ENCODE measurements at regions not wholly inside any gene's neighbourhood (a gene's known extent, or its start where the extent isn't known, plus 50 kb on each side); places are given as distances from the start of the nearest gene placed in this dataset.

DNA sequence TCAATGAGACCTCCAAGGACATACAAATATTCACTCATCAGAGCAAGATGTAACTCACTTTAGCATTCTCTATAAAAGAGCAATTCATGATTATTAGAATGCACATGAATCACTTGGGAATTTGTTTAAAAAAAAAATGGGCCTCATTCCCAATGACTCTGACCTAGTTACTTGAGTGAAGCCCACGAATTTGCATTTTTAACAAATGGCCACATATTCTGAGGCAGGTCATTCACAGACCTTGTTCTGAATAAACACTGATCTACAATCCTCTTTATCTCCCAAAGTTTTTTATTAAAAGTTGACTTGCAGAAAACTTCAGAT is 255.1 kb upstream of the VEGFC start:
- DNase-seq (ENCODE audit: low spot score), result no peak

DNA sequence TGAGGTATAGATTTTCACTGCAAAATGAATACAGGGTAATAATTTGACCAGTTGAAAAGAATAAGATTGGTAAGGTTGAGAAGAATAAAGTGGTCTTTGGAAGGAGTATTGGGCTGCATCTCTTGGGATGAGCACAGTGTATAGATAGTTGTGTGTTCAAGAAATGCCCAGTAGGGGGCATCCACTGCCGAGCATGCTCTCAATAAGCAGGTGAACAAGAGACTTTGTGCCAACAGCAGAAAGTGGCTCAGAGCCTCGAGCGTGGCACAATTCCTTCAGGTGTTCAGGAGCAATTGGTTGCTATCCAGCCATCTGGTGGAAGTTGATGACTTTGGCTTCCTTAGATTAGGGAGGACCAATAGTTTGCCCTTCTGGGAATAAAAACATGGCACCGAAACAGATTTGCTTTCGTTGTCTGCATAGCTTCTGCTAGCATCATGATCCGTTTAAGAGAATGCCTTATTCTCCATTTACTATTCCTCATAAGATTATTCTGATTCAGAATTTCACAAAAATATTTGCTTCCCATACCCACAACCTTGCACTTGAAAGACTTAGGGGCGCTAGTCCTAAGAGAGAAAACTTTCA is 258.1 kb upstream of the NEIL3 start:
- peak; percentile 47 for DNase-seq (ENCODE audit: low spot score)

DNA sequence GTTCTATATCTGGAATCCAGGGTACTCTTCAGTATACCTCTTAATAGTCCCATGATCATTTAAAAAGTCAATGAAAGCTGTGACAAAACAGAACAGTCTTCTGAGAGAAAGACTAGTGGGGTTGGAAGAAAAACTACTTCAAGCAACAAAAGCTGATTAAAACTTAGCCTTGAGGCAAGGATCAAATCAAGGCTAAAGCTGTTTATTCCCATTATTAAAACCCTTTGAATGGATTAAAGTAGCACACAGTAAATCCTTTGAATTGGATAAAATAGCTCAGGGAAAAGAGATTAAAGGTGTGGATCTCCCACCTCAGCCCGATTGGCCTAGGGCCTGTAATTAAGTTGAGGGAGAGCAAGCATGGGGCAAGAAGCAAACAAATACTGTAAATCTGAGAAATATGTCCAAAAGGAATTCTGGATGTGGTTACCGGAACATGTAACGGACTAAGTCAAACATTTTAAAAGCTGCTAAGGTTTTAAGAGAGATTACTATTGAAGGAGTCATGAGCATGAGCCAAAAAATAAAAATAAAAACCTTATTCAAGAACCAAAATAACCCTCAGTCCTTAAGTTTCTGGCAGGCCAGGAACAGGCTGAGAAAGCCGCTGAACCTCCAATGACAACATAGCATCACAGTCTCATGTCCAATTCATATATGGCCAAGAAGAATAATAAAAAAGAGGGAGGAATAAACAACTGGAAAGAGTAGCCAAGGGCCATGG is 257.3 kb upstream of the NEIL3 start:
- no peak for DNase-seq (ENCODE audit: low spot score)

DNA sequence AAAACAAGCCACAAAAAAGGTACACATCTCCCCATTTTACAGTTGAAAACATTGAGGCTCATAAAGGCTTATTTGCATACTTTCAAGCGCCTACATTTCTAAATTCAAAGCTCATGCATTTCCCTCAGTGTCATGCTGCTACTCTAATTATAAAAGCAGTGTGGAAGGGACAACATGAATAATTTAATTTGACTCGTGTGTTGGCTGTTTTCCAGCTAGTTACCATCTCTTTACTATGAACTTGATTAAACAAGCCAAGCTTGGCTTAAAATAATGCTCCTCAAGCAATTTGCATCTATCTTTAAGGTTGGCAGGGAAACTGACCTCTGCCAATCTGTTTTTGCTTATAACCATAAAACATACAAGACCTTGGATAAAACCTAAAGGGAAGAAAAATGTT is 252.5 kb upstream of the NEIL3 start:
- no peak for DNase-seq (ENCODE audit: low spot score)

DNA sequence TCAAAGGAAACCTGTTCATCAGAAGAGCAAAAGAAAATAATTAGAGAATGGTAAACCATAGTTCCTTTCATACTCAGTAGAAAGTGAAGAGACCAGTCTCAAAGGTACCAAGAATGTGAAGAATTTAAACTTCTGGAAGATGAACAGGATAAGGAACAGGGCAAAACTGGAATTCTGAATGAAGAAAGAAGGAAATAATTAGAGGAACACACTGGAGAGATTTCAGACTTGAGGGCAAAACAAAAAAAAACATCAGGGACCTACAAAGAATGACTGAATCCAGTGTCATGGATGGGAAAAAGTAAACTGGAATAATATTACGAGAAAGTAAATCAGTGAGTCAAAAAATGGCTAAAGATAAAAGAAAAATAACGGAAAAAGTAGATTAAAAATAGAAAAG is 245.6 kb upstream of the NEIL3 start:
- no peak for DNase-seq (ENCODE audit: low spot score)

DNA sequence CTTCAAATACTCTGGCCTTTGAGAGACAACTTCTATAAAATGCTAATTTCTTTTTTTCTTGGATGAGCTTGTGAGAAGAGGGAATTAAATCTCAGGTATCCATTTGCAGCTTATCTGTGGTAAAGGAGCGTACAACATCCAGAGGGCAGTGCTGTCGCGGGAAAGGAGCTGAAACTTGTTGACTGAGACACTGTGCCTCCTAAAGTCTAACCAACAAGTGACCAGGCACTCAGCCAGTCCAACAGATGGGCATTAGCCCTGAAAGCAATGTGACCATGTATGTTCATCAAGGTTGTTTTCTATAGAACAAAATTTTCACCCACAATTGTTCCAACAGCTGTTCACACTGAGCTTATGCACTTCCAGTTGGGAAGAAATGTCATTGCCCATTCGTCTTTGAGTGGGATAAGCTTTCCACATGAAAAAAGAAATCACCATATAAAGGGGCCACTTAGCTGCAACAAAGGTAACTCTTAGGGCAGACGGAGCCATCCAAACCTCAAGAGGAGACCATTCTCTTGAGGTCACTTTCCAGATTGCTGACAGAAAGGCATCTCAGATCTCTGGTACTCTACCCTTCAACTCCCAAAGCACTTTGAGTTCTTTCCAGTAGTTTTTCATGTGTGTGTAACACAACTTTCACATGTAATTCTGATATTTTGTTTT is 244.8 kb upstream of the NEIL3 start:
- DNase-seq (ENCODE audit: low spot score), result peak; percentile 6

DNA sequence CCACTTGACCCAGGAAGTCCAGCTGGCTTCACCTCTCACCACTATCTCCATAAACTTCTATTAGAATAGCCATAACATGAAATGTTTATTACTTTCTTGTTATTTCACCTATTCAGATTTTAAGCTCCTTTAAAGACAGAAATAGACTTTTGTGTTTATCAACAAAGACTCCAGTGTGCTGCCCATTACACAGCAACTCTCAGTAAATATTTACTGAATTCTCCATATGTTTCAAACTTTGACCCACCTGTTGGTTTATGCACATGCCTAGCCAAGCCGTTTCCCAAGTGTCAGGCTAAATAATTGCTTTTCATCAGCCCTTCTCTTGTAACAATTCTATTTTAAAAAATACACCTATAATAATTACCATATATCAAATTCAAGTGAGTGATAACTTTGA is 242.9 kb upstream of the NEIL3 start:
- DNase-seq (ENCODE audit: low spot score), result no peak

DNA sequence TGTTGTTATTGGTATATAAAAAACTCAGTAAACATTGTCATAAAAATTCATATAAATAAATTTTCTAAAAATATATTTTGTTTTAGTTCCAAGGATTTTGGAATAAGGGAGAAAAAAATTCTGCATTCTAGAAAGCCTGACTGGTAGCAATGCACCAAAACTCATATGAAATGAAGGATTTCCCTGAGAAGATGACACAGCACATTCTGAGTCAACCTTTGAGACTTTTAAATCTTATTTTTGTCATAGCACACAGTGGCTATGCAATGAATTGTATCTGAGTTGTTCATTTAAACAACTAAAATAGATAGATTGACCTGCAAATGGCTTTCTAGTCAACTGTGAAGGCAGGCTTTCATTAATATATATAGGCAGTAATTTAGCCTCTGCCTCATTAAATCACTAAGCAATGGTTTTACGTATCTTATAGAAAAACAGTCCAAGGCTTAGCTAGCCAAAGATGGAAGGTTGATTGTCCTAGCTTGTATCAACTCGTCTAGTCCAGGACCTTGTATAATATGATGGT is 239.1 kb upstream of the NEIL3 start:
- no peak for DNase-seq (ENCODE audit: low spot score)

DNA sequence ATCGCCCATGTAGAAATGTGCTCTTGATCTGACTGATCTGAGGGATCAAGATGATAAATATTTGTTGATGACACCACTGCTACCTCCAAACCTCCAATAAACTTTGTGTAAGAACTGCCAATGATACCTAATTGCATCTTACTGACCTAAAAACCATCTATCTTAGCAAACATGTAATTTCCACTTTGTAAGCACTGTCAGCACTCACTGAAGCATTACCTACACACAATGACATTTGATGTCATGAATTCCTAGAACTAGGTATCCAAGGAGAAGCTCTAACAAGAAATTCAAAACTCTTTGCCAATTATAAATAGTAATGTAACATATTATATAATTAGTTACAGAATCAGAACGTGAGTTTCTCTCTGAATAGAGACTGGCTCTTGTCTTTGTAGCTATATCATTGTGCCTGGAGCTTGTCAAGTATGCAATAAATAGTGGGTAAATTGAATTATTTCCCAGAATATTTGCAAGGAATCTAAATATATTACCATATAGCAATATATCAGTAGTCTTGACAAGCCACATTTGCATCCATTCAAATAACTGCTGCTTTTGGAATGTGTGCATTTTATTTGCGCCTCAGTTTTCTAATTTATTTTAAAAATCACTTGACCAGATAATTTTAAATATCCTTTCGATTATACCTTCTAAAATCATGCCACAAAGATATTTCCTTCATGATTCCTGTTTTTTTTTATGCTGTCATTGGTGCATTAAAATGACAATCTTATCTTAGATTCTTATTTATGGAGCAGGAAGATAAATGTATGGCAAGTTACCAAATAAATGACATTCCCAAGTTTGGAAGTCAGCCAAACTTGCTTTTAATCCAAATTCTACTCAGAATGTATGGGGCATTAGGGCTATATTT is 232.3 kb upstream of the NEIL3 start:
- no peak for DNase-seq (ENCODE audit: low spot score)

DNA sequence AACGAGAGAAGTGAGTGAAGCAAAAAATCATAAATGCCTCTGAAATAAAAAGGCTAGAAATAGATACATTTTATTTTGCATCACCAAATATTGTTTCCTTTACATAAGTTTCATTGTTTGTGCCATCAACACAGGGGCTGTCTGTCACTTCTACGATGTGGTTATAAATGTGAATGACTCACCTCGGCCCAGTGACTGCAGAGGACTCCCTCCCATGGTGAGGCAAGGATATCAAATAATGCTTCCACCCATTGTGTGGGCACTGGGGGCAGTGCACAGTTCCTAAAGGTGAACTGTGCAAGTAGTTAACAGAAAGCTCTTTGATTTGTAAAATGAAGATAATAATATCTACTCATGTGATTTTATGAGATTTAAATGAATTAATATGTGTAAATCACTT is 230.3 kb upstream of the NEIL3 start:
- peak; percentile 25 for DNase-seq (ENCODE audit: low spot score)

DNA sequence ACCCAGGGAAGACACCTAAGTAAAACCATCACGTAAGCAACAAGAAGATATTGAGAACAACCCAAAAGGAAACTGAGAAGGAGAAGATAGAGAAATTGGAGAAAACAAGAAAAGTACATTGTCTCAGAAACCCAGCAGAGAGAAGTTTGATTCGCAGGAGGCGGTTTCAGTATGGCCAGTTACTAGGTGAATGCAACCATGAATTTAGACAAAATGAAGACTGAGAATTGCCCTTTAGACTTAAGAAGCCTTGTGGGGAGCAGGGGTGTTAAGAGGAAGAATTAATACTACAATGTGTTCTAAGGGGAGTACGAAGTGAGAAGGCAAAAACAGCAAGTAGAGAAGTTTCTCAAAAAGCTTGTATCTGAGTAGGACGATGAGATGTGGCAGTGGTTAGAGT is 229.3 kb upstream of the NEIL3 start:
- no peak for DNase-seq (ENCODE audit: low spot score)

DNA sequence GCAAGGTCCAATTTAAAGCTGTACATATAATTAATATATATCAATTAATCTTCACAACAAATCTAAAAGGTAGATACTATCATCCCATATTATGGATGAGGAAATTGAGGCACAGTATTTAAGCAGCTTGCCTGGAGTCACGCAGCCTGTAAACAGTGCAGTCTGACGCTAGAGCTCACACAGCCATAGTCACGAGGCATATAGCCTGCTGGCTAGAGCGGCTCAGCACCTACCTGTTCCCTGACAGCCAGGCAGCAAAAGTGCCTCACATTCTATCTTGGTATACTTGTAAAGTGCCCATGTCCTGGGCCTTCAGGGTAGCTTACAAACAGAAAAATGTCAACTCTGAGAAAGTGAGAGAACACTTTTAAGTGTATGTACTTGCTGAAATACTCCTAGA is 222.6 kb upstream of the NEIL3 start:
- DNase-seq (ENCODE audit: low spot score), result no peak

DNA sequence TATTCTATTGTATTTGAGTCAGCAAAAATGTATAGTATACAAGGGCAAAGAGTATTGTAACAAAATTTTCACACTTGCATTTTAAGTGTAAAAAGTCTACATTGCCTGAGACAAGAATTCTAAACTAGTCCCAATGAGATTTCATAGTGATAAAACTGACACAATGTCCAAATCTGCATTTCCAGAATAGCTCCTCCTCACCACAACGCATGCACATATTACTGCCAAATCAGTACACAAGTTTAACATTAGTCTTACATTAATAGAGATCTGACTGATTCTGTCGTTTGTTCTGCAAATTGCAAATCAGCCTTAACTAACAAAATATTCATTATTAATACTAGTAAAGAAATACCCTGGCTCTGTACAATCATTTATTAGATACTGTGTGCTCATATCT is 222.2 kb upstream of the NEIL3 start:
- no peak for DNase-seq (ENCODE audit: low spot score)

DNA sequence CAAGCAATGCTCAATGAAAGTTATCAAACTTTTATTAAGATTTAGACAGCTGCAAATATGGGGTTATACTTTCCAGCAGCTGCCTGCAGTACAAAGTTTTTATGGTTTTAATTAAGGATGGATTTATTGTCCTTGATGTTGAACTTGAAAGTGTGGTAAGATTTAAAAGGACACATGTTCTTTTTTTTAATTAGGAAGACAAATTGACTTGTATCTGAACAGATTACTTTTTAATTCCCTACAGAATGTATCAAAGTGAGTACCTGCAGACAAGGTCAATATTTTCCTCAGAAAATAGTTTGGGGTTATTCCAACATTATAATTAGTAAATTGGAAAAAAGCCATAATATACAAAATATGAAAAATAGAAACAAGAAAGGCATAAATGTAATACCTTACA is 218.2 kb upstream of the NEIL3 start:
- no peak for DNase-seq (ENCODE audit: low spot score)

DNA sequence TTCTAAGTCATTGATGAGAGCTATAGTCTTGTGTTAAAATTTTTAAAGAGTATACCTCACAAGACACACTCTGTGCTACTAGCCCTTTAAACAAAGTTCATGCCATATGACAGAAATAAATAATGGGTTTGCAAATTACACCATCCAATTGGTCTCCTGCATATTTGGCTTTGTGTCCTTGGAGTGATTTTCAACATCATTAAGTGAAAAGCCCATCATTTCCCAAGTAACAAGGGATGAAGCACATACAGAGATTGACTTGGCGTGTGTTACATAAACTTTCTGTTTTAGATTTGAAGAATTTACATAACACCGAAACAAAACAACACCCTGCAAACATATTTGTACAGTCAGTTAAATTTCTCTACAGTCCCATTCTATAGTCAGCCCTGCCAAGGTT is 216.9 kb upstream of the NEIL3 start:
- no peak for DNase-seq (ENCODE audit: low spot score)

DNA sequence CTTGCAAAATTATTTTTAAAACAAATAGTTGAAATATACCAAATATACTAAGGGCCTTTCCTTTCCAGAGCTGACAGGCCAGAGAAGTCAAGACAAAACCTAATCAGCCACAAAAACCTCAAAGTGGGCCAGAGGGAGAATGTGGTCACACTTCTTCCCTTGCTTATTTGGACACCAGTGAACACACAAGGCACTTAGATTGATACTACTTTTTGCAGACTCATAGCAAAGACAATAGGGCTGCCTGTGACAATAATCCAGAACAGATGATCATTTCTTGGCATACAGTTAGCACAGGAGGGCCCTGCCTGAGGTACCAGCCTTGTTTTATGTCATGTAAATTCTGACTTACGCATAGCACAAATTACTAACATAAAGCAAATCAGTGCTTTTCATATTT is 215.7 kb upstream of the NEIL3 start:
- DNase-seq (ENCODE audit: low spot score), result peak; percentile 30

DNA sequence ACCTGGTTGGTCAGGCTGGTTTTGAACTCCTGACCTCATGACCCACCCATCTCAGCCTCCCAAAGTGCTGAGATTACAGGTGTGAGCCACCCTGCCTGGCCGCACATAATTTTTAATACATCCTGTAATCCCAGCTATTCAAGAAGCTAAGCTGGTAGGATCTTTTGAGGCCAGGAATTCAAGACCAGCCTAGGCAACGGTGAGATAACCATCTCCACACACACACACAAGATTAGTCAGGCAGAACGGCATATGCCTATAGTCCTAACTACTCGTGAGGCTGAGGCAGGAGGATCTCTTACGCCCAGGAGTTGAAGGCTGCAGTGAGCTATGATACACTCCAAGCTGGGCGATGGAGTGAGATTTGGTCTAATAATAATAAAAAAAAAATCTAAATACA is 212.4 kb upstream of the NEIL3 start:
- no peak for DNase-seq (ENCODE audit: low spot score)

DNA sequence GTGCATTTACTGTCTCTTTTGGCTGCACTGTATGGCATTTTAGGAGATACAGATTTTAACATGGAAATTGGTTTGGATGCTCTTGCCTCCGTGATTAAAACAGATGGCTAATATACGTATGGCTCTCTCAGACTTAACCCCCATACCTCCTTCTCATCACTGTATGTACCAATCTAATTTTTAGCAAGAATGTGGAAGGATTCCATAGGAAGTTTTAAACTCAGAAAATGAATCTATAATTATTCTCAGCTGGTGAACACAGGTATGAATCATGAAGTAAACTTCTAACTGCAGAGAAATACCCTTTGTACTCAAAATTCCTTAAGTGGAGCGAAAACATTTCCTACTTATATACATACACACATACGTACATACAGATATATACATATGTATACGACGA is 210.5 kb upstream of the NEIL3 start:
- DNase-seq (ENCODE audit: low spot score), result no peak

DNA sequence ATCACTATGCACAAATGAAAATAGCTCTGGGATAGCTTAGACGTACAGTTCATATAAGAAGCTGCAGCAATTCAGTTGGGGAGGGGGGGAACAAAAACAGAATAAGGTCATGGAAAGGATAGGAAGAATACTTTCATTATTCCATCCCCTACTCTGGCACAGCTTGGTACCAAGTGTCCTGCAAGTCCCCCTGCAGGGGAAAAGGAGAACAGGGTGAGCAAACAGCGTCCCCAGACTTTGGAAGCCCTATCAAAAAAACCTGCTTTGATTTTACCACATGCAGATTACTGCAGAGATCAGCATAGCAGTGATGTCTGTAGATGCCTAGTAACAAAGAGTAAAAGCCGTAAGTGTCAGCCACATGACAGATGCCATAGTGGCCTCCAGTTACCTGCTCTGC is 209.4 kb upstream of the NEIL3 start:
- DNase-seq (ENCODE audit: low spot score), result no peak

DNA sequence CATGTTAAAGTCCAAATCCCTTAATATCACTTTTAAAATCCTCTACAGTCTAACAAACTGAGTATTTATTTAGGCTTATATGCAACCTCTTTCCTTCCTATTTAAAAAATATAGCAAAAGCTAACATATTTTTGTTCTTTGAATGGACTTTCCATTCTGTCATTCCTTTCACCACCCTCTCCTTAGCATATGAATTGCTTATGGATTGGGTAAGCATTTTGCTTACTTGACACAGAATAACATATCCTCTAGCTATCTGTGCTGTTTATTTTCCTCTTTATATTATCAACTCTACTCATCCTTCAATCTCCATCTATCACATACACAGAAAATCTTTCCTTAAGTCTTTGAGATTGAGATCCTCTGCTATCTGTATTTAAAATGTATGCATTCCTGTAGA is 206.1 kb upstream of the NEIL3 start:
- no peak for DNase-seq (ENCODE audit: low spot score)

DNA sequence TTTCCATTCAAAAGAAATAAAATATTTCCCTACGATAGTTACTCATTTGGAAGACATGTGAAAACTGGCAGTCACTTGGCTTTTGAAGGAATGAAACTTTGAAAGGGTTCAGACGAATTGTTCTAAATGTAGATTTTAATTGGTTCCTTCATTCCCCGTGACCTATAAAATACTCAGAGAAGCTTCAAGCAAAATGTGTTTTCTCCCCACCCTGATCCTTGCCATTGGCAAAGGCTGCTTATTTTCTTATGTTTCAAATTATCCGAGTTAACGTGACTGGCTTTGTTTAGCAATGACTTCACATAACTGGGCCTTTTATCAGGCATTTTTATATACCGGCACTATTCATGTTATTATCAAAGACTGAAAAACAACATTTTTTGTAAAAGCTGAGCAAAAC is 204.1 kb upstream of the NEIL3 start:
- no peak for DNase-seq (ENCODE audit: low spot score)

DNA sequence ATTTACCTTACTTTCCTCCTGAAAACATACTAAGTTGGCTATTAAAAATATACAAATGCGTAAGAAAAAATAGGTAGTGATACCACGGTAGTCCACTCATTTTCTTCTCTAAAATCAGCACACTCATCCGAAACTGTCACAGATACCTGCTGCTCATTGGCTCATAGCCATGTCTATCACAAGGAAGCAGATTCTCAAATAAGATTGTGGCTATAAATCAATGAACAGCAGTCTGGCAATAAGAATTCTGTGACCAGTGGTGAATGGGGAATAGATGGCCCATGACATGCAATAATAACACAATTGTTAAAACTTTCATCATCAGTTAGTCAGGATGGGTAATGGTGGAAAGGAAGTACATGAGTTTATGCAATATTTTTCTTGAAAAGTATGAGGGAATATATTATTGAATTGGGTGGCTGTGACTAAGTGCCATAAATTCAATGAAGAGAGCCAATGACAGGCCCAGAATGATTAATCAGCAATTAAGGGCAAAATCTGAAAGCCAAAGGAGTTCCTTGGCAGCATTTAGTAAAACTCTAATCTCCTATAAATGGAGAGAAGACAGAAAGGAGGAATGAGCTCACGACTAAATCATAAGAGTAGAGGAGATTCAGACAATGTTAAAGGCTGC is 202.3 kb upstream of the NEIL3 start:
- DNase-seq (ENCODE audit: low spot score), result no peak

Measured in H4 (cell line).